Glomerular visceral epithelial cell (primary cell): ENCODE measurements at regions not wholly inside any gene's neighbourhood (a gene's known extent, or its start where the extent isn't known, plus 50 kb on each side); places are given as distances from the start of the nearest gene placed in this dataset.
"Not testable (repeated sequence)": the region's sequence is repeated elsewhere in the genome, so short reads cannot be mapped to it uniquely, and the experiment has no call there.

ENCODE experiments used
- DNase-seq: peaks from one replicate; pipeline ENCODE4 v3.0.0-alpha.2; 2016; ENCODE audit errors: extremely low spot score

- DNase-seq: no peak
Observed at GRCh38 chr2:237196409-237196808, 110.7 kb downstream of the COPS8 start.

GRCh38 chr2:237196866-237197618 lies 111.4 kb downstream of the COPS8 start:
- DNase-seq: peak; percentile 26

DNA sequence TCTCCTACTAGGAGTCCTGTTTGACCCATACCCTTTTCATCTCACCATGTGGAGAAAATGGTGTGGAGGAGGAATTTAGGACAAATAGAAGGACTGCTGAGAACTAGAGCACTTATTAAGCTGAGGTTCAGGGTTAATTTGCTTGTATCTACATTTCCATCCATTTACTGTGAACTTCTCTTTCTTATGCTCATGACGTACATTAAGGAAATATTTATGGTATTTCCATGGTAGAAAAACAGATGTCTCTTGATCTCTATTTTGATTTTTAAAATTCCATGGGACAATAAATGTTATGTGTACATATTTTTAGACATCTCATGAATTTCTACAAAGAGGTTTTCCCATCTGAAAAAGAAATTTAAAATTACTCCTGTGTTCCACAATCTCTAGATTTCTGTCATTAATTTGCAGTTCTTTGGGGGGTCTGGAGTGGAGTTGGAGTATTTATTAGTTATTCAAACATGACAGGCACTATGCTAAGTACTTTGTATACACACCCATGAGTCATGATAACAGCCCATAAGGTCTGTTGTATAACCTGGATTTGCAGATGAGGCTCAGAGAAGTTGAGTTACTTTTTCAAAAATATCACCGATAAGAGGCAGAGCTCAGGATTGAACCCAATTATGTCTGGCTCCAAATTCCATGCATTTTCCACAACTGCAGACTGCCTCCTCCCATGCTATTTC lies 112.6 kb downstream of the COPS8 start:
- DNase-seq: no peak

DNA sequence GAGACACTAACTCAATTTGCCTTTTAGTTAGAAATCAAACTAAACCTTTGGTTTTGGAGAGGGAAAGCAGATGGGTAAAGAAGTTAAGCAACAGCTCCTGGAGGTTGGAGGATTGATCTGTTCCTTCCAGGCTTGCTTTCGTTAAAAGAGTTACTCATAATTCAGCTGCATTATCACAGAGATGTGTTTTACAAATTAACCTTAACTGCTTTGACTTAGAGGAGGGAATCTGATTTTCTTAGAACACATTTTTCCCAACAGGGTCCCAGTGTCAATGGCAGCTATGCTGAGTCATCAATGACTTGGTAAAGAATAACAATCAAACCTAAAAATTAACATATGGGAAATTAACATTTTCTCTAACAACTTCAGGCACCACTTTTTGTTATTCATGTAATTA lies 113.4 kb downstream of the COPS8 start:
- DNase-seq: no peak

DNA sequence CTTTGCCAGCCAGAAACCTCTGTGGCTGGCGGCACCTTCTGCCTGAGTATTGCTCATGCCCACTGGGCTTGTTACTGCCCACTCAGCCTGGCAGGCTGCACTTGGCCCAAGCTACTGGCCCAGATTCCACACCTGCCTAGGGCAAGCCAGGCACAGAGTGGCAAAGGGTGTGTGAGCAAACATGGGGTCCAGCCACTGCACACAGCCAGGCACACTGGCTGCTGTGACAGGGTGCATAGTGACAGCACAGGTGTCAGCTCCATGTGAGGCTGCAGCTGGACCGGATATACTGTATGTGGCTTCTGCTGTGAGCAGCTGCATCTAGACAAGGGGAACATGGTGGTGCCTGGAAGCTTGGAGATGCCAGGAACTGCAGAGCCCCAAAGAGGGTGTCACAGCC lies 113.9 kb downstream of the COPS8 start:
- no peak for DNase-seq

DNA sequence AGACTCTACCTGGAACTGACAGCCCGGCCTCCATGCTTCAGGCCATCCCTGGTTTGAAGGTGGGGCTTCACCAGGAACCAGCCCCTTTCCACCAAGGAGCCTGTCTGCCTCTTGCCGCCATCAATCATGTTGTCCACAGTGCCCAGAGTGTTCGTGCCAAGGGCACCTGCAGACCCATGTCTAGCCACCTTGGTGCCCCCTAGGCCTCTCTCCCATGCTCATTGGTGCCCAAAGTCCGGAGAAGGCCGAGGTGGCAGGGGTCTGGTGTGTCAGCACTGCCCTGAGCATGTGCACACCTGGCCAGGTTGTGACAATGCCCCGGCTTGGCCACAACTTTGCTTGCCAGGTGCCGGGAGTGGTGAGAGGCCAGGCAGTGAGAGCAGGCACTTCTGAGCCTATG lies 114.8 kb downstream of the COPS8 start:
- DNase-seq: no peak

GRCh38 chr2:237201461-237202287 lies 116.0 kb downstream of the COPS8 start:
- DNase-seq: peak; percentile 99

DNA sequence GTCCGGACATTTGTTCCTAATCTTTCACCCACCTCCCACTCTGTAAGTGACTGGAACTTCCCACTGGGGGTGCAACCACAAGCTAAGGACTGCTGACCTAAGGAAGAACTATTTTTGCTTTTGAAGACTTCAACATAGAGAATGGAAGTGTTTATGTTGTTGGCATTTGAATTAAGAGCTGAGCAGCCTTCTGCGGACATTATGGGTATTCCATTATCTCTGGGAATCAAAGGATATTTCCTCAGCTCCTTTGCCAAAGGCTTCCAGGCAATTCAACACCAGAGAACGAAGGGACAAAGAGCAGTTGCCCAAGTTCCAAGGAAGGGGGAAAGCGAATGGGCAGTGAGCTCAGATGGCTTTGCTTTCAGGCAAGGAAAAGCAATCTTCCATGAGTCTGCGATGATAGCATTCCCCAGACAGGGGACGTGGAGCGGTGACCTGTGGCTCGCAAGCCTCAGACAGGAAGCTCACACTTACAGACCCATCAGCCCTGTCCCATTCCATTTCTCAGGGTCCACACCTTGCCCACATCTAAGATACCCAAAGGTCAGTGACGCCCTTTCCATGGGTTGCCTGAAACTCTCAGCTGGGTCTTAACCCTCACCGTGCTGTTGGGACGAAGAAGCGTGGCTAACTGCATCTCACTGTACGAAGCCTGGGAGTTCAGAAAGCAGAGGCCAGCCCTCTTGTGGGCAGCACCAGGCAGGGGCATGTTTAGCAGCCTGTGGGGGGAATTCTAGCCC lies 116.8 kb downstream of the COPS8 start:
- DNase-seq: no peak

GRCh38 chr2:237205043-237205541 lies 119.4 kb downstream of the COPS8 start:
- DNase-seq: no peak

DNA sequence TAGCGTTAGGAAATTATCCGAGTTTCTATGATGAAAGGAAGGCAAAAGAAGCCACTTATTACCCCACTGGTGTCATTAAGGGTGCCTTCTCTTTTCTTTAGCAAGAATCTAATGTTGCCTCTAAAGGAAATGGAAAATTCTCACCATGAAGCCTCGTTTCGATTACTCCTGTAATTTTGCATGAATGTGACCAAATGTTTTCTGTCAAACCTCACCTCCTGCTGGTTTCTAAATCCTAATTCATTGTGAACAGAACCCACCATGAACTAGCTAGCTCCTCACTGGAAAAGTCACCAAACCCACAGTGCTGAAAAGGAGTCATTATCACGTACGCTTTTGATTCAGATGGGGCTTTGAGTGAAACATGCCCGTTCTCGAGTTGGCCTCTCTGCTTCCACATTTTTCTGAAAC lies 119.9 kb downstream of the COPS8 start:
- no peak for DNase-seq

DNA sequence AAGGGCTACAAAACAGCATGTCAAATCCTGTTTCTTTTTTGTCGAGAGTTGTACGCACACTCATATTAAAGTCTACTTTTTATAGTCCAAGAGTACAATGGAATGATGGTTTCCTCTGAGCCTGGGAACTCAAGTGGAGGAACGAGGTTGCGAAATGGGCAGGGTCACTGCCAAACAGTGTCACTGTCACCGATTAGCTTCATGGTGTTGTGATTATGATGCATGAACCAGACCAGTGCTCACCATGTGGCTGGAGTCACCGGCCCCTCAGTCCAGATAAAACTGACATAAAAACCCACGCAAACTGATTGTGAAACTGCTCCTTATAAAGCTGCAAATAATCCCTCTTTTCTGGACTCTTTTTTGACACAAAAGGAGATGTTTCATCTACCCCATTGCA lies 122.0 kb downstream of the COPS8 start:
- DNase-seq: no peak

GRCh38 chr2:237208373-237209260 lies 122.9 kb downstream of the COPS8 start:
- DNase-seq: peak; percentile 90

- DNase-seq: no peak
Observed at GRCh38 chr2:237209885-237210284, 124.2 kb downstream of the COPS8 start.

- no peak for DNase-seq
Observed at GRCh38 chr2:237210297-237210696, 124.6 kb downstream of the COPS8 start.

DNA sequence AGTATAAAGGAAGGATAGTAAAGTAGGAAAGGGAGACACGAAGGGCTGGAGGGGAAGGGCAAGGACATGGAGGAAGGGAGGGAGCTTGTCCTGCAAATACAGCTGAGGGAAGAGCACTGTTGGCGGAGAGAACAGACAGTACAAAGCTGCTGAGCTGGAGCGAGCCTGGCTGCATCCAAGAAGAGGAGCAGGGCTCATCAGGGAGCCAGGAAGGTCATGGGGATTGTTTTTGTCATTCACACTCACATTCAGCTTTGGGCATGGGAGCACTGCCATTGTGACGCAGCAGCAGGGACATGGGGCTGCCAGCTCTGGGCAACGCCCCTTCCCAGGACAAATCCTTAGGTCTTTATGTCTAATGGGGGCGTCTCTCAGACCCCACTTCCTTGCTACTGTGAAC lies 125.1 kb downstream of the COPS8 start:
- no peak for DNase-seq

GRCh38 chr2:237212356-237213279 lies 126.9 kb downstream of the COPS8 start:
- not testable (repeated sequence) for DNase-seq

DNA sequence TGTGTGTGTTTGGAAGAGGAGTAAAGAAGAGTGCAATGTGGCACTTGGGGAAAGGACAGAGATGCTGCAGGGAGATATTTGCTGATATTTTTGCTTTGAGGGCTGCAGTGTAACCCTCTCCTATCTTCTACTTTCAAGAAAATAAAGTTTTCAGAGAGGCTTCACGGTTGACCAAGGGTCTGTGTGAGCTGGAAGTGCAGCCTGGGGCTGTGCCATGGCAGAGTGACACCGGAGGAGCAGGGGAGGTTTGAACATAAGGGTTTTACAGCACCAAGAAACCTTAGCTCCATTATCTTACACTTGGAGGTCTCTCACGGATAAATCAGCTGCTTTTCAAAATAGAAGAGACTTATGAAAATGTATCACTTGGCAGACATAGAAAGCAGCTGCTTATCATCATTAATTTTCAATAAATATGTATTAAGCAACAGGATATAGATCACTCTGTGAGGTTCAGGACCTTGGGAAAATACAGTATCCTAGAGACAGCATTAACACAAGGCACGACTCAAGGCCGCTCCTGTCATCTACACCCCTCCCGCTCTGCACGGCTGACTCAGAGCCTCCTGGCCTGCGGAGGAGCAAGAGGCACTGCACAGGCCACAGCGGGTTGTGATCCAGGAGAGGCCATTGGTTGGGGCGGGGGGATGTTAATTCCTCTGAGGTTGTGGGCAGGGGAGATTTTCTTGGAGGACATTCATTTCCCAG lies 127.8 kb downstream of the COPS8 start:
- peak; percentile 67 for DNase-seq

- no peak for DNase-seq
Observed at GRCh38 chr2:237214030-237214675, 128.5 kb downstream of the COPS8 start.
